Bone marrow (tissue), 2 donors: ENCODE measurements at regions not wholly inside any gene's neighbourhood (a gene's known extent, or its start where the extent isn't known, plus 50 kb on each side); places are given as distances from the start of the nearest gene placed in this dataset.

Source experiments
- DNase-seq, 2 donors: peaks; one replicate each; lab custom pipeline; 2025; lab: John Stamatoyannopoulos, UW

GRCh38 chr5:143586781-143587362 lies 183.4 kb upstream of the NR3C1 start:
- DNase-seq, result no peak

- DNase-seq, result no peak
Observed at GRCh38 chr5:143585970-143586369, 182.5 kb upstream of the NR3C1 start.

GRCh38 chr5:143583409-143583808 lies 179.9 kb upstream of the NR3C1 start:
- no peak for DNase-seq

GRCh38 chr5:143582869-143583268 lies 179.4 kb upstream of the NR3C1 start:
- DNase-seq, result no peak

GRCh38 chr5:143582176-143582575 lies 178.7 kb upstream of the NR3C1 start:
- no peak for DNase-seq

- no peak for DNase-seq
Observed at GRCh38 chr5:143581649-143582048, 178.2 kb upstream of the NR3C1 start.

GRCh38 chr5:143581147-143581546 lies 177.7 kb upstream of the NR3C1 start:
- no peak for DNase-seq

GRCh38 chr5:143576711-143577484 lies 173.4 kb upstream of the NR3C1 start:
- DNase-seq, result no peak

- DNase-seq, result no peak
Observed at GRCh38 chr5:143575286-143575685, 171.8 kb upstream of the NR3C1 start.

GRCh38 chr5:143574236-143574635 lies 170.8 kb upstream of the NR3C1 start:
- no peak for DNase-seq

GRCh38 chr5:143573568-143574170 lies 170.2 kb upstream of the NR3C1 start:
- no peak for DNase-seq

GRCh38 chr5:143572671-143573070 lies 169.2 kb upstream of the NR3C1 start:
- DNase-seq, result no peak

GRCh38 chr5:143571642-143572624 lies 168.4 kb upstream of the NR3C1 start:
- no peak for DNase-seq

GRCh38 chr5:143570989-143571388 lies 167.5 kb upstream of the NR3C1 start:
- DNase-seq, result no peak

- no peak for DNase-seq
Observed at GRCh38 chr5:143569722-143570567, 166.5 kb upstream of the NR3C1 start.

GRCh38 chr5:143569213-143569701 lies 165.8 kb upstream of the NR3C1 start:
- DNase-seq, result no peak

GRCh38 chr5:143567583-143568504 lies 164.4 kb upstream of the NR3C1 start:
- DNase-seq, result no peak

- no peak for DNase-seq
Observed at GRCh38 chr5:143566139-143566538, 162.7 kb upstream of the NR3C1 start.

- DNase-seq, result no peak
Observed at GRCh38 chr5:143564417-143564816, 160.9 kb upstream of the NR3C1 start.

GRCh38 chr5:143562935-143563334 lies 159.4 kb upstream of the NR3C1 start:
- DNase-seq, result no peak
